IMR-90 (cell line): ENCODE measurements at regions not wholly inside any gene's neighbourhood (a gene's known extent, or its start where the extent isn't known, plus 50 kb on each side); places are given as distances from the start of the nearest gene placed in this dataset.

Experiments
- ATAC-seq: fragments of 200-7000 bp; cut with Tn5 transposase; 2 replicates; pipeline ENCODE4 v1.9.1; 2020; ENCODE audit warnings: low read depth, mild to moderate bottlenecking, moderate library complexity
- BruUV-seq: library from RNA; stranded (reverse); fragments of 400-500 nt; replicated peaks from 2 replicates; lab custom pipeline; 2021; lab: Mats Ljungman, UMichigan
- CTCF ChIA-PET: fragments of 300-600 bp; formaldehyde crosslinking; extraction: SDS; loops from one replicate; lab custom pipeline; 2021; ENCODE audit warnings: antibody characterized with exemption; lab: Yijun Ruan, JAX
- POLR2A ChIA-PET: fragments of 300-600 bp; sonication (Branson Sonifier 250); formaldehyde crosslinking; loops from one replicate; lab custom pipeline; 2022; ENCODE audit warnings: antibody characterized with exemption; ENCODE audit not compliant: unreplicated experiment; lab: Charles Lee
- DNase-seq: peaks from one replicate; pipeline ENCODE4 v3.0.0; 2013
- H2AFZ ChIP-seq: replicated peaks from 2 replicates; pipeline ENCODE3; 2013; ENCODE audit warnings: low read length, mild to moderate bottlenecking; ENCODE audit not compliant: poor library complexity
- H2AK5ac ChIP-seq: 2 replicates; pipeline ENCODE4 v1.6.1; 2013; ENCODE audit warnings: low read depth, low read length, inconsistent platforms
- H2AK9ac ChIP-seq: replicated peaks from 2 replicates; pipeline ENCODE3; 2013; ENCODE audit warnings: mild to moderate bottlenecking, low read depth, low read length, moderate library complexity; ENCODE audit not compliant: poor library complexity
- H2BK120ac ChIP-seq: 2 replicates; pipeline ENCODE4 v1.6.1; 2013; ENCODE audit warnings: low read depth, low read length, inconsistent platforms
- H2BK15ac ChIP-seq: 3 replicates; pipeline ENCODE4 v1.6.1; 2013; ENCODE audit warnings: low read depth, low read length, inconsistent platforms
- H2BK20ac ChIP-seq: 2 replicates; pipeline ENCODE4 v1.6.1; 2013; ENCODE audit warnings: low read depth, mild to moderate bottlenecking, inconsistent platforms, low read length, moderate library complexity
- H2BK5ac ChIP-seq: 2 replicates; pipeline ENCODE4 v1.6.1; 2013; ENCODE audit warnings: mild to moderate bottlenecking, low read depth, low read length, inconsistent platforms; ENCODE audit not compliant: poor library complexity, severe bottlenecking
- H3K14ac ChIP-seq: replicated peaks from 2 replicates; pipeline ENCODE4 v1.6.1; 2013; ENCODE audit warnings: low read depth, low read length, inconsistent platforms
- H3K18ac ChIP-seq: 2 replicates; pipeline ENCODE4 v1.6.1; 2013; ENCODE audit warnings: low read depth, low read length, control low read depth
- H3K23ac ChIP-seq: 2 replicates; pipeline ENCODE4 v1.6.1; 2013; ENCODE audit warnings: low read depth, low read length, inconsistent platforms
- H3K27ac ChIP-seq: 2 replicates; pipeline ENCODE4 v1.5.1; 2013; ENCODE audit warnings: mild to moderate bottlenecking, control low read depth, low read length; ENCODE audit not compliant: insufficient read depth
- H3K27me3 ChIP-seq: 2 replicates; pipeline ENCODE4 v1.6.1; 2013; ENCODE audit warnings: low read length; ENCODE audit not compliant: control insufficient read depth, insufficient read depth
- H3K36me3 ChIP-seq: 2 replicates; pipeline ENCODE4 v1.6.1; 2013; ENCODE audit warnings: low read length, mixed read lengths; ENCODE audit not compliant: control insufficient read depth, insufficient read depth
- H3K4ac ChIP-seq: 2 replicates; pipeline ENCODE4 v1.6.1; 2013; ENCODE audit warnings: low read depth, low read length, inconsistent platforms
- H3K4me1 ChIP-seq: 2 replicates; pipeline ENCODE4 v1.6.1; 2013; ENCODE audit warnings: low read length, mixed read lengths; ENCODE audit not compliant: control insufficient read depth, insufficient read depth
- H3K4me2 ChIP-seq: 2 replicates; pipeline ENCODE4 v1.6.1; 2013; ENCODE audit warnings: low read depth, mild to moderate bottlenecking, control low read depth, low read length, moderate library complexity
- H3K4me3 ChIP-seq: 2 replicates; pipeline ENCODE4 v1.5.1; 2013; ENCODE audit warnings: low read depth, mild to moderate bottlenecking, control low read depth, low read length, moderate library complexity; ENCODE audit not compliant: insufficient read depth
- H3K56ac ChIP-seq: 2 replicates; pipeline ENCODE4 v1.6.1; 2013; ENCODE audit warnings: low read length, inconsistent platforms; ENCODE audit not compliant: insufficient read depth; ENCODE audit errors: extremely low read depth
- H3K79me1 ChIP-seq, 2 experiments: 2 replicates each; pipeline ENCODE4 v1.6.1; 2013; ENCODE audit warnings: low read length in 2 of 2, inconsistent platforms in 1 of 2, low read depth in 1 of 2
- H3K9ac ChIP-seq: 2 replicates; pipeline ENCODE4 v1.6.1; 2013; ENCODE audit warnings: low read depth, low read length, control low read depth
- H3K9me1 ChIP-seq: 2 replicates; pipeline ENCODE4 v1.6.1; 2013; ENCODE audit warnings: low read length, inconsistent platforms; ENCODE audit not compliant: insufficient read depth
- H3K9me3 ChIP-seq: 2 replicates; pipeline ENCODE4 v1.6.1; 2013; ENCODE audit warnings: low read length; ENCODE audit not compliant: control insufficient read depth, insufficient read depth
- H4K20me1 ChIP-seq: 2 replicates; pipeline ENCODE4 v1.6.1; 2013; ENCODE audit warnings: low read length, inconsistent platforms; ENCODE audit not compliant: insufficient read depth
- H4K5ac ChIP-seq: 2 replicates; pipeline ENCODE4 v1.6.1; 2013; ENCODE audit warnings: mild to moderate bottlenecking, low read depth, low read length, control low read depth
- H4K8ac ChIP-seq, 2 experiments: 2 replicates each; pipeline ENCODE4 v1.6.1; 2013; ENCODE audit warnings: low read depth in 2 of 2, low read length in 2 of 2, control low read depth in 1 of 2, inconsistent platforms in 1 of 2
- H4K91ac ChIP-seq: 2 replicates; pipeline ENCODE4 v1.6.1; 2013; ENCODE audit warnings: low read depth, low read length, inconsistent platforms; ENCODE audit not compliant: insufficient read depth
- BHLHE40 ChIP-seq: fragments of 150-350 bp; IDR thresholded peaks from 2 replicates; pipeline ENCODE4 v1.6.1; 2016; ENCODE audit warnings: mild to moderate bottlenecking, low read depth, low read length
- CEBPB ChIP-seq: IDR thresholded peaks from 2 replicates; pipeline ENCODE4 v1.6.1; 2012; ENCODE audit warnings: low read depth, low read length, improper control_type of control experiment
- CHD1 ChIP-seq: IDR thresholded peaks from 2 replicates; pipeline ENCODE4 v1.6.1; 2012; ENCODE audit warnings: low read depth, low read length, improper control_type of control experiment
- CTCF ChIP-seq: conservative IDR thresholded peaks from 2 replicates; pipeline ENCODE4 v1.5.1; 2012; ENCODE audit warnings: mild to moderate bottlenecking, low read depth, low read length, improper control_type of control experiment
- ELK1 ChIP-seq: fragments of 150-350 bp; IDR thresholded peaks from 2 replicates; pipeline ENCODE4 v1.6.1; 2016; ENCODE audit warnings: low read depth, mild to moderate bottlenecking, low read length, moderate library complexity, borderline replicate concordance
- FOS ChIP-seq: fragments of 150-350 bp; IDR thresholded peaks from 2 replicates; pipeline ENCODE4 v1.6.1; 2016; ENCODE audit warnings: low read depth, low read length
- MAFK ChIP-seq: IDR thresholded peaks from 2 replicates; pipeline ENCODE4 v1.6.1; 2012; ENCODE audit warnings: low read depth, low read length, improper control_type of control experiment
- MAZ ChIP-seq: IDR thresholded peaks from 2 replicates; pipeline ENCODE4 v1.6.1; 2012; ENCODE audit warnings: low read depth, mild to moderate bottlenecking, low read length, improper control_type of control experiment, moderate library complexity, borderline replicate concordance
- MXI1 ChIP-seq: IDR thresholded peaks from 2 replicates; pipeline ENCODE4 v1.6.1; 2012; ENCODE audit warnings: low read depth, mild to moderate bottlenecking, low read length, moderate library complexity, borderline replicate concordance
- NFE2L2 ChIP-seq: fragments of 150-350 bp; IDR thresholded peaks from 2 replicates; pipeline ENCODE4 v1.6.1; 2016; ENCODE audit warnings: low read depth, mild to moderate bottlenecking, low read length
- POLR2A ChIP-seq: IDR thresholded peaks from 2 replicates; pipeline ENCODE4 v1.6.1; 2012; ENCODE audit warnings: mild to moderate bottlenecking, low read depth, low read length
- RAD21 ChIP-seq: IDR thresholded peaks from 2 replicates; pipeline ENCODE4 v1.6.1; 2012; ENCODE audit warnings: low read length, improper control_type of control experiment
- RCOR1 ChIP-seq: IDR thresholded peaks from 2 replicates; pipeline ENCODE4 v1.6.1; 2012; ENCODE audit warnings: mild to moderate bottlenecking, low read length, improper control_type of control experiment; ENCODE audit not compliant: insufficient replicate concordance
- RFX5 ChIP-seq: IDR thresholded peaks from 2 replicates; pipeline ENCODE4 v1.8.0; 2012; ENCODE audit warnings: low read depth, mild to moderate bottlenecking, low read length, moderate library complexity
- SMC3 ChIP-seq: fragments of 150-350 bp; IDR thresholded peaks from 2 replicates; pipeline ENCODE4 v1.6.1; 2016; ENCODE audit warnings: low read depth, mild to moderate bottlenecking, antibody characterized with exemption, low read length, moderate library complexity
- USF2 ChIP-seq: fragments of 150-350 bp; IDR thresholded peaks from 2 replicates; pipeline ENCODE4 v1.6.1; 2017; ENCODE audit warnings: mild to moderate bottlenecking, antibody characterized with exemption, low read length, low read depth
- dilution Hi-C: fragments of 300-500 bp; cut with HindIII; formaldehyde crosslinking; loops from one replicate; pipeline ENCODE4 v1.14.3; 2018; ENCODE audit warnings: low sequenced_read_pairs; ENCODE audit not compliant: unreplicated experiment
- in situ Hi-C: fragments of 300-500 bp; cut with MboI; formaldehyde crosslinking; loops from 3 replicates; pipeline ENCODE4 v1.14.3; 2019; ENCODE audit warnings: low sequenced_read_pairs, inconsistent platforms, mixed read lengths
- intact Hi-C: fragments of 100-400 bp; cut with micrococcal nuclease; formaldehyde crosslinking; loops from 2 replicates; pipeline ENCODE4 v1.10.0; 2022

- ChIA-PET POLR2A (interaction anchor here (0.6 kb wide), 1 partner anchor 1470 kb away, joined by 5 read pairs; no protein-coding TSS in a partner anchor), CTCF (no interaction called here)
- Histone ChIP-seq H3K79me1 (no peaks in the 10 kb centered on the region), H2BK15ac (no peak overlapping the region), H3K4me3 (no peak overlapping the region), H4K5ac (no peak overlapping the region), H3K56ac (no peak overlapping the region), H2AFZ (no peak overlapping the region), H4K91ac (no peak overlapping the region), H3K27ac (no peak overlapping the region), H2BK20ac (no peak overlapping the region), H4K20me1 (no peaks in the 10 kb centered on the region), H3K4me1 (no peaks in the 10 kb centered on the region), H3K18ac (no peak overlapping the region), H3K27me3 (no peaks in the 10 kb centered on the region), H3K4ac (no peak overlapping the region), H3K9ac (no peak overlapping the region), H3K4me2 (no peak overlapping the region), H3K36me3 (no peaks in the 10 kb centered on the region), H2AK5ac (no peak overlapping the region), H3K23ac (no peak overlapping the region), H3K9me3 (no peaks in the 10 kb centered on the region), H2AK9ac (no peak overlapping the region), H2BK5ac (no peak overlapping the region), H3K9me1 (no peaks in the 10 kb centered on the region), H2BK120ac (no peak overlapping the region), H3K14ac (no peak overlapping the region), H4K8ac (no peak overlapping the region)
- in situ Hi-C loops (loop anchor here (5.0 kb wide), 1 partner anchor 122 kb away; no protein-coding TSS in a partner anchor), intact Hi-C loops (loop anchor here (5.0 kb wide), 1 partner anchor 62 kb away; no protein-coding TSS in a partner anchor), dilution Hi-C loops (loop anchor here (10.0 kb wide), 1 partner anchor 65 kb away; no protein-coding TSS in a partner anchor)
- no TSS peak for BruUV-seq
- ATAC-seq (no peak), DNase-seq (peak; percentile 17)
- TF ChIP-seq POLR2A (no peak), SMC3 (no peak), FOS (no peak), RCOR1 (no peak), MAFK (no peak), CHD1 (no peak), RAD21 (no peak), USF2 (no peak), CEBPB (no peak), MXI1 (no peak), CTCF (no peak), NFE2L2 (no peak), ELK1 (no peak), RFX5 (no peak), MAZ (no peak), BHLHE40 (no peak)
These were observed 85.3 kb upstream of the WDR26 start for GRCh38 chr1:224519874-224520273.
